Thoracic aorta (tissue), 2 donors: ENCODE measurements at regions not wholly inside any gene's neighbourhood (a gene's known extent, or its start where the extent isn't known, plus 50 kb on each side); places are given as distances from the start of the nearest gene placed in this dataset.
A peak's percentile ranks its signal among the peaks of the same experiment; 100 is the strongest.

Source experiments
- ATAC-seq: fragments of 150-250 bp; one replicate; pipeline ENCODE4 v1.8.0; 2017; ENCODE audit warnings: low read depth; ENCODE audit not compliant: insufficient number of reproducible peaks, low FRiP score
- DNase-seq: peaks from one replicate; pipeline ENCODE4 v3.0.0-alpha.2; 2020; ENCODE audit warnings: low spot score
- H3K27ac ChIP-seq, 2 donors: fragments of 200-600 bp; sonication (generic); 1 replicate in 1 of 2; 2 replicates in 1 of 2; pipeline ENCODE4 v1.5.1; 2016; ENCODE audit warnings: mild to moderate bottlenecking in 2 of 2, moderate library complexity in 2 of 2
- H3K27me3 ChIP-seq: fragments of 200-600 bp; sonication (generic); replicated peaks from 2 replicates; pipeline ENCODE4 v1.6.0; 2016; ENCODE audit warnings: mild to moderate bottlenecking; ENCODE audit not compliant: insufficient read depth
- H3K36me3 ChIP-seq: fragments of 200-600 bp; sonication (generic); one replicate; pipeline ENCODE4 v1.5.1; 2016
- H3K4me1 ChIP-seq, 2 donors: fragments of 200-600 bp; sonication (generic); 1 replicate in 1 of 2; 2 replicates in 1 of 2; pipeline versions ENCODE4 v1.5.1 to v1.6.0; 2016; ENCODE audit warnings: low read depth in 2 of 2, mild to moderate bottlenecking in 1 of 2; ENCODE audit not compliant: control insufficient read depth in 1 of 2
- H3K4me3 ChIP-seq: fragments of 200-600 bp; sonication (generic); 2 replicates; pipeline ENCODE4 v1.5.1; 2016; ENCODE audit warnings: mild to moderate bottlenecking
- H3K9me3 ChIP-seq: fragments of 200-600 bp; sonication (generic); 2 replicates; pipeline ENCODE4 v1.5.1; 2016
- TF ChIP-seq, protein P1 (sequence below): fragments of 200-600 bp; sonication (generic); IDR thresholded peaks from one replicate; pipeline ENCODE4 v1.5.1; 2019; ENCODE audit warnings: antibody characterized with exemption

DNA sequence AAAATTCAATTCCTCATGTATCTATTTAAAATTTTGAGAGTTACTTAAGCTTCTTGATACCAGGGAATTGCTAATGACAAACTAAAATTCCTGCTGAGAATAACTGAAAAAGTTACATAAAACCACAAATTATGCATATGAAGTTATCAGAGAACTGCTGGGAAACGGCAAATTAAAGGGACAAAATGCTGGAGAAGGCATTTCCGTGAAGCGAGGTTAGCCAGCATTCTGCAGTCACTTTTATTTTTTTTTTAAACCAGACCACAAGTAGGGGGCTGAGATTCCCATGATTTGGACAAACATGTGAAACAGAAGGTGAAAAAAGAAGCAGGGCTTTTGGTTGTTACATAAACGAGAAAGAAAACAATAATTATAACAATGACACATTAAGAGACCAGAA is 737.6 kb upstream of the CHRM3 start:
- H3K4me1 ChIP-seq = peaks cover 6% of the 10 kb centered on the region in 2 donors
- TF ChIP-seq, protein P1, sequence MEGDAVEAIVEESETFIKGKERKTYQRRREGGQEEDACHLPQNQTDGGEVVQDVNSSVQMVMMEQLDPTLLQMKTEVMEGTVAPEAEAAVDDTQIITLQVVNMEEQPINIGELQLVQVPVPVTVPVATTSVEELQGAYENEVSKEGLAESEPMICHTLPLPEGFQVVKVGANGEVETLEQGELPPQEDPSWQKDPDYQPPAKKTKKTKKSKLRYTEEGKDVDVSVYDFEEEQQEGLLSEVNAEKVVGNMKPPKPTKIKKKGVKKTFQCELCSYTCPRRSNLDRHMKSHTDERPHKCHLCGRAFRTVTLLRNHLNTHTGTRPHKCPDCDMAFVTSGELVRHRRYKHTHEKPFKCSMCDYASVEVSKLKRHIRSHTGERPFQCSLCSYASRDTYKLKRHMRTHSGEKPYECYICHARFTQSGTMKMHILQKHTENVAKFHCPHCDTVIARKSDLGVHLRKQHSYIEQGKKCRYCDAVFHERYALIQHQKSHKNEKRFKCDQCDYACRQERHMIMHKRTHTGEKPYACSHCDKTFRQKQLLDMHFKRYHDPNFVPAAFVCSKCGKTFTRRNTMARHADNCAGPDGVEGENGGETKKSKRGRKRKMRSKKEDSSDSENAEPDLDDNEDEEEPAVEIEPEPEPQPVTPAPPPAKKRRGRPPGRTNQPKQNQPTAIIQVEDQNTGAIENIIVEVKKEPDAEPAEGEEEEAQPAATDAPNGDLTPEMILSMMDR = no peak
- DNase-seq (no peak), ATAC-seq (no peak)
- H3K4me3 ChIP-seq = no peak overlapping the region
- H3K27ac ChIP-seq = no peak overlapping the region
- no peaks in the 10 kb centered on the region for H3K36me3 ChIP-seq
- H3K27me3 ChIP-seq = no peaks in the 10 kb centered on the region
- no peaks in the 10 kb centered on the region for H3K9me3 ChIP-seq

DNA sequence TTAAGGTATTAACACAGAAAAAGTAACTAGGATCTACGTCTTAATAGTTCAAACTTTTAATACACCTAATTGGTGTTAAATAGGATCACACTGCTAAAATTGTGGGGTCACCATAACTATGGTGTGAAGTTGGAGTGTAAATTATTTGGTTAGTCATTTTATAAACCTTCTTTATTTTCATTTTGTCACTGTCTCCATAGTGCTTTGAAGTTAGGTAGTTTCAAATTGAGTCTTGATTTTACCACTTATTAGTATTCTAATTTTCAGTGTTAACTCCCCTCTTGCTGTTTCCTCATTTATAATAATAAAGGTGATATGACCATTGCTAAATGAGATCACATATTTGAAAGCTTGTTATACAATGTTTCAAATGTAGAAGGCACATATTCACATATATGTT is 738.1 kb upstream of the CHRM3 start:
- Histone ChIP-seq H3K4me3 (no peak overlapping the region), H3K9me3 (no peaks in the 10 kb centered on the region), H3K4me1 (peaks cover 6% of the 10 kb centered on the region in 2 donors), H3K27me3 (no peaks in the 10 kb centered on the region), H3K36me3 (no peaks in the 10 kb centered on the region), H3K27ac (peak overlapping the region in 1 of 2 donors; percentile 27)
- TF ChIP-seq, protein P1 = no peak
- DNase-seq (no peak), ATAC-seq (no peak)

DNA sequence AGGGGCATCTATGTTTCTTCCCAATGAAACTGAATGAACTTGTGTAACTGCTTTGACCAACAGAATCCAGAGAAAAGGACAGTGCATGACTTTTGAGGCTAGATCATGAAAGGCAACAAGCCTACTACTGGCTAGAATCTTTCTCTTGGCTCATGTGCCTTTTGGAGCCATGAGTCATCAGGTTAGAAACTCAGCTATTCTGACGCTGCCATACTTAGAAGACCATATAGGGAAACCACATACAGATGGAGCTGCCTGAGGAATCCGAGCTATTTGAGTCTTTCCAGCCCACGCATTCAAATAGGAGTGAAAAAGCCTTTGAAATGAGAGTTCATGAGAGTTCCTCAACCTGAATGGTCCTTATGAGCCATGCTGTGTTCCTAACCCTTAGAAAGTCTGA is 738.5 kb upstream of the CHRM3 start:
- no peaks in the 10 kb centered on the region for H3K9me3 ChIP-seq
- H3K27me3 ChIP-seq = no peaks in the 10 kb centered on the region
- ATAC-seq (peak; percentile 73), DNase-seq (no peak)
- TF ChIP-seq, protein P1 = no peak
- peak overlapping the region in 1 of 2 donors; percentile 27 for H3K27ac ChIP-seq
- no peak overlapping the region for H3K4me3 ChIP-seq
- H3K4me1 ChIP-seq = peaks cover 6% of the 10 kb centered on the region in 2 donors
- H3K36me3 ChIP-seq = no peaks in the 10 kb centered on the region

DNA sequence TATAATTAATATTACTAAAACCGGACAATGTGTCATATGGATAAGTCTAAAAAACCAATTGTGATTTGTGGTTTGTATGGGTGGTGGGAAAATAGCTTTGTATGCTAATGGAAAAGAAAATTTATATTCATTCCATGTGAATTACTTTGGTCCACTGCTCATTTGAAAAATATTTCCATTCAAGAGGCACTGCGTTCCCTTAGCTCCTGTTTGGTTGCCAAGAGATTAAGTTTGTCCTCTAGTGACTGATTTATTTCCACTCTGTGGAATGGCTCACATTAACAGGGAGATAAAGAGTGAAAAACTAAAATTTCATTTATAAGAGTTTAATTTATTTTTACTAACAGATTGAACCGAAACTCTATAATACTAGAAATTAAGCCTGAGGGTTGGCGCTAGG is 744.1 kb upstream of the CHRM3 start:
- TF ChIP-seq, protein P1 = no peak
- Histone ChIP-seq H3K4me3 (peak overlapping the region; percentile 37), H3K36me3 (no peaks in the 10 kb centered on the region), H3K9me3 (no peaks in the 10 kb centered on the region), H3K27me3 (no peaks in the 10 kb centered on the region), H3K27ac (no peak overlapping the region), H3K4me1 (peaks cover 0 to 9% of the 10 kb centered on the region in 2 donors)
- no peak for DNase-seq
- no peak for ATAC-seq

DNA sequence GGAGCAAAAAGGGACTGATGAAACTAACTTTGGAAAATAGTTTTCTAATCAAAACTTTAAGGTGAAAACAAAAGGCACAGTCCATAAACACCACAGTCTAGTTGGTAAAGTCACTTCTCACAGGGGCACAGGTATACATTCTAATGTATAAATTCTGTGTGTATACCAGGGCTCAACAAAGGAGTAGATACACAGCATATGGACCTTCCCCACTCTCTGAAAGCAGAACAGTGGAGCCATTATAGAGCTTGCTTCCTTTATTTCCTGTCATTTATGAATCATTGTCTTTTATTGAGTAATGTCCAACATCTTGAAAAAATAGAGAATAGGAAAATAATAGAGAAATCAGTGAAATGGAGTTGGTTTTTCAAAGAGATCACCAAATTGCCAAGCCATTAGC is 746.5 kb upstream of the CHRM3 start:
- H3K4me1 ChIP-seq = peaks cover 0 to 5% of the 10 kb centered on the region in 2 donors
- no peak overlapping the region for H3K4me3 ChIP-seq
- no peaks in the 10 kb centered on the region for H3K9me3 ChIP-seq
- no peak overlapping the region for H3K27ac ChIP-seq
- no peaks in the 10 kb centered on the region for H3K27me3 ChIP-seq
- ATAC-seq (no peak), DNase-seq (no peak)
- no peaks in the 10 kb centered on the region for H3K36me3 ChIP-seq
- TF ChIP-seq, protein P1 = no peak
